ENCODE measurements at regions not wholly inside any gene's neighbourhood (a gene's known extent, or its start where the extent isn't known, plus 50 kb on each side); places are given as distances from the start of the nearest gene placed in this dataset.

DNA sequence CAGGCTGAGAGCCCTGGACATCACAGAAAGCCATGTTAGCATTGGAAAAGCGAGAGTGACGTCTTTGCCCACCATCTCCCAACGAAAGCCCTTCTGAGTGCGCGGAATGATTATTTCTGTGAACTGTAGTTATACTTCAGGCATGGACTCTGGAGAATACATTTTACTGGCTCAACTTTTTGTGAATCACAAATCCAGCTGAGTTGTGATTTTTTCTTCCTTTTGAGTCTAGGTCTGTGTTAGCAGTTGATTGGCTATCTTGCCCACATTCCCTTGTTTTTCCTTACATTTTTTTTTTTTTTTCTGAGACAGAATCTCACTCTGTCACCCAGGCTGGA, 183.1 kb downstream of the INO80D start:
- no peak for ATAC-seq
- H3K27ac Mint-ChIP-seq = no peak overlapping the region
- H3K27me3 Mint-ChIP-seq (ENCODE audit: insufficient read depth, low read depth, poor library complexity) = no peaks in the 10 kb centered on the region

More for the DNA sequence above, 183.1 kb downstream of the INO80D start:
- Histone ChIP-seq H3K9me2 (ENCODE audit: insufficient read depth) (no peaks in the 10 kb centered on the region), H3K27me3 (ENCODE audit: insufficient read depth) (no peaks in the 10 kb centered on the region), H3K4me2 (no peak overlapping the region), H3K4me1 (ENCODE audit: insufficient read depth) (no peaks in the 10 kb centered on the region), H3K27ac (ENCODE audit: low read depth) (no peak overlapping the region), H3K4me3 (no peak overlapping the region), H3K79me2 (replicated peaks; ENCODE audit: insufficient read depth) (no peaks in the 10 kb centered on the region), H3F3A (replicated peaks; ENCODE audit: low read depth) (no peaks in the 10 kb centered on the region), H4K20me1 (replicated peaks; ENCODE audit: insufficient read depth) (no peaks in the 10 kb centered on the region), H3K36me3 (ENCODE audit: insufficient read depth) (no peaks in the 10 kb centered on the region), H2AFZ (peak overlapping the region; percentile 89)
- DNase-seq (ENCODE audit: low spot score) = no peak
- Mint-ChIP-seq H3K9me3 (no peaks in the 10 kb centered on the region), H3K4me3 (no peak overlapping the region), H3K4me1 (no peaks in the 10 kb centered on the region), H3K36me3 (ENCODE audit: low read depth) (no peaks in the 10 kb centered on the region)
- TF ChIP-seq POLR2AphosphoS5 (IDR thresholded peaks at IDR 0.05; ENCODE audit: low read depth) (no peak), CREB1 (CRISPR knock-in tag; IDR thresholded peaks at IDR 0.05; ENCODE audit: low read depth) (no peak), EZH2 (IDR thresholded peaks at IDR 0.05; ENCODE audit: low read depth, unreplicated experiment) (no peak), STAT1 (IDR thresholded peaks at IDR 0.05; ENCODE audit: unreplicated experiment) (no peak), REST (IDR thresholded peaks at IDR 0.05; ENCODE audit: unreplicated experiment) (no peak), ZNF114 (CRISPR knock-in tag; IDR thresholded peaks at IDR 0.05) (no peak)
- TF ChIP-seq, protein P1, sequence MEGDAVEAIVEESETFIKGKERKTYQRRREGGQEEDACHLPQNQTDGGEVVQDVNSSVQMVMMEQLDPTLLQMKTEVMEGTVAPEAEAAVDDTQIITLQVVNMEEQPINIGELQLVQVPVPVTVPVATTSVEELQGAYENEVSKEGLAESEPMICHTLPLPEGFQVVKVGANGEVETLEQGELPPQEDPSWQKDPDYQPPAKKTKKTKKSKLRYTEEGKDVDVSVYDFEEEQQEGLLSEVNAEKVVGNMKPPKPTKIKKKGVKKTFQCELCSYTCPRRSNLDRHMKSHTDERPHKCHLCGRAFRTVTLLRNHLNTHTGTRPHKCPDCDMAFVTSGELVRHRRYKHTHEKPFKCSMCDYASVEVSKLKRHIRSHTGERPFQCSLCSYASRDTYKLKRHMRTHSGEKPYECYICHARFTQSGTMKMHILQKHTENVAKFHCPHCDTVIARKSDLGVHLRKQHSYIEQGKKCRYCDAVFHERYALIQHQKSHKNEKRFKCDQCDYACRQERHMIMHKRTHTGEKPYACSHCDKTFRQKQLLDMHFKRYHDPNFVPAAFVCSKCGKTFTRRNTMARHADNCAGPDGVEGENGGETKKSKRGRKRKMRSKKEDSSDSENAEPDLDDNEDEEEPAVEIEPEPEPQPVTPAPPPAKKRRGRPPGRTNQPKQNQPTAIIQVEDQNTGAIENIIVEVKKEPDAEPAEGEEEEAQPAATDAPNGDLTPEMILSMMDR (conservative IDR thresholded peaks at IDR 0.05; ENCODE audit: low read depth in 2 of 2) = no peak

Data from GM23338 (cell line).